Activated CD8-positive, alpha-beta T cell treated with anti-CD3 and anti-CD28 coated beads for 36 hours (primary cell): ENCODE measurements at regions not wholly inside any gene's neighbourhood (a gene's known extent, or its start where the extent isn't known, plus 50 kb on each side); places are given as distances from the start of the nearest gene placed in this dataset.

Source experiments
- ATAC-seq: fragments of 200-7000 bp; cut with Tn5 transposase; one replicate; pipeline ENCODE4 v1.10.0; 2021; ENCODE audit warnings: mild to moderate bottlenecking, moderate library complexity
- CTCF ChIA-PET: fragments of 350-600 bp; sonication (Branson Sonifier 250); formaldehyde crosslinking; loops from one replicate; lab custom pipeline; 2021; ENCODE audit warnings: antibody characterized with exemption; lab: Charles Lee
- POLR2A ChIA-PET: fragments of 350-600 bp; sonication (Branson Sonifier 250); formaldehyde crosslinking; loops from one replicate; lab custom pipeline; 2021; ENCODE audit warnings: antibody characterized with exemption; lab: Charles Lee
- DNase-seq: peaks from one replicate; pipeline ENCODE4 v3.0.0-alpha.2; 2020
- H3K27ac Mint-ChIP-seq: one replicate; pipeline ENCODE4 v1.8.0; 2021; ENCODE audit warnings: mild to moderate bottlenecking, mixed read lengths
- H3K27me3 Mint-ChIP-seq: one replicate; pipeline ENCODE4 v1.8.0; 2021; ENCODE audit warnings: mixed read lengths
- H3K36me3 Mint-ChIP-seq: one replicate; pipeline ENCODE4 v1.8.0; 2021; ENCODE audit warnings: low read depth, mixed read lengths
- H3K4me1 Mint-ChIP-seq: one replicate; pipeline ENCODE4 v1.8.0; 2021; ENCODE audit warnings: low read depth, mixed read lengths
- H3K4me3 Mint-ChIP-seq: one replicate; pipeline ENCODE4 v1.8.0; 2021; ENCODE audit warnings: mild to moderate bottlenecking, moderate library complexity, mixed read lengths
- H3K9me3 Mint-ChIP-seq: one replicate; pipeline ENCODE4 v1.8.0; 2021; ENCODE audit warnings: mixed read lengths
- intact Hi-C: fragments of 100-400 bp; cut with micrococcal nuclease; formaldehyde crosslinking; loops from one replicate; pipeline ENCODE4 v1.10.0; 2022
- TF ChIP-seq, protein P1 (sequence below): fragments of 200-600 bp; IDR thresholded peaks from one replicate; pipeline ENCODE4 v1.8.0; 2022; ENCODE audit warnings: antibody characterized with exemption, mild to moderate bottlenecking

DNA sequence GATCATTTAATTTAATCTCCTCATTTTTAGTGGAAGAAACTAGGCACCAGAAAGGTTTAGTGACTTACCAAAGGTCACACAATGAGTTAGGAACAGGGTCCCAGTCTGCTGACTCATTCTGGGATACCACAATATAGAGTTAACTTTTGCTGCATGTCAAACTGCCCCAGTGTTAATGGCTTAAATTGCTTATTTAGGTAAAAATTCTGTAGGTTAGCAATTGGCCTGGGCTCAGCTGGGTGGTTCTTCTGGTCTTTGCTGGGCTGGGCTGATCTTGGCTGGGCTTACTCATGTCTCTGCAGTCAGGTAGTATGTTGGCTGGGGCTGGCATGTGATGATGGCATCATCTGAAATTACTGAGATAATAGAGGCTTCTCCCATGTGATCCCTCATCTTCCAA lies 111.6 kb downstream of the EMX2 start:
- DNase-seq (peak; percentile 13), ATAC-seq (no peak)
- Mint-ChIP-seq H3K27ac (no peak overlapping the region), H3K9me3 (peaks cover 28% of the 10 kb centered on the region), H3K4me3 (no peak overlapping the region), H3K27me3 (peaks cover 22% of the 10 kb centered on the region), H3K4me1 (peaks cover 25% of the 10 kb centered on the region), H3K36me3 (peaks cover 5% of the 10 kb centered on the region)
- CTCF ChIA-PET: interaction anchor here (1.1 kb wide), 1 partner anchor 121 kb away, joined by 3 read pairs; no protein-coding TSS in a partner anchor
- intact Hi-C loops: no loop called here
- POLR2A ChIA-PET: no interaction called here
- TF ChIP-seq, protein P1, sequence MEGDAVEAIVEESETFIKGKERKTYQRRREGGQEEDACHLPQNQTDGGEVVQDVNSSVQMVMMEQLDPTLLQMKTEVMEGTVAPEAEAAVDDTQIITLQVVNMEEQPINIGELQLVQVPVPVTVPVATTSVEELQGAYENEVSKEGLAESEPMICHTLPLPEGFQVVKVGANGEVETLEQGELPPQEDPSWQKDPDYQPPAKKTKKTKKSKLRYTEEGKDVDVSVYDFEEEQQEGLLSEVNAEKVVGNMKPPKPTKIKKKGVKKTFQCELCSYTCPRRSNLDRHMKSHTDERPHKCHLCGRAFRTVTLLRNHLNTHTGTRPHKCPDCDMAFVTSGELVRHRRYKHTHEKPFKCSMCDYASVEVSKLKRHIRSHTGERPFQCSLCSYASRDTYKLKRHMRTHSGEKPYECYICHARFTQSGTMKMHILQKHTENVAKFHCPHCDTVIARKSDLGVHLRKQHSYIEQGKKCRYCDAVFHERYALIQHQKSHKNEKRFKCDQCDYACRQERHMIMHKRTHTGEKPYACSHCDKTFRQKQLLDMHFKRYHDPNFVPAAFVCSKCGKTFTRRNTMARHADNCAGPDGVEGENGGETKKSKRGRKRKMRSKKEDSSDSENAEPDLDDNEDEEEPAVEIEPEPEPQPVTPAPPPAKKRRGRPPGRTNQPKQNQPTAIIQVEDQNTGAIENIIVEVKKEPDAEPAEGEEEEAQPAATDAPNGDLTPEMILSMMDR: no peak

DNA sequence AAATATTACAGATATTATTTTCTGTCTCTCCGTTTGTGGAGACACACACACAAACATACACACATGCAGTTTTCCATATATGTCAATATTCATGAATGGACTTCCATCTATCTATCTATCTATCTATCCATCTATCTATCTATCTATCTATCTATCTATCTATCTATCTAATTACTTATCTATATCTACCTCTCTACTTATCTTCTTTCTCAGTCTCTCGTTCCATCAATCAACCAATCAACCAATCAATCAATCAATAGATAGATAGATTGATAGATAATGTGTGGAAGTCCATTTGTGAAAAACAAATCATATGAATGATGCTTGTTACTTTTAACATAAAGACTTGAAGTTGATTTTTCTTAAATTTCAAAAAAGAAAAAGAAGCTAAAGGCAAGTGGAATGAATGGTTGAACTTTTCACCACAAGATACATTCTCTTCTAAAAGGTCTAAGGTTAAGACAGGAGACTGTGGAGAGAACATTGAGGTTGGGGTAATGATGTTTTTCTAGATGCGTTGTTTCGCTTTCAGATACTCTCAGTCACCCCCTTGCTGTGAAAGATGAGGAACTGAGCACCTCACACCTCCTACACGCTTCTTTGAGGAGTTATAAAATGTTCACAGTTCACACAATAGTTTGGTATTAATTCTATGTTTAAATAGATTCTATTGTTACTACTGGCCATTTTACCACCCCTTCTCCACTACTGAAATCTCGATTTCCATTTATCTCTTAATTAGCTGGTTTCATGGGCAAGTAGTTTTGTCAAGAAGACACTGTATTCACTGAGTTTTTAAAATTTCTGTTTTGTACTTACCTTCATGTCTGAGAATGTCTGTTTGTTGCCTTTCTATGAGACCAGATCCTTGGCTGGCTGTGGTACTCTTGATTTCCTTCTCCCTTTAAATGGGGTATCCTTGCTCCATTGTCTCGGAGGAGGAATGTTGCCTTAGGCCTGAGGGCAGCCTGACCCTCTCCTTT lies 114.1 kb downstream of the EMX2 start:
- peak; percentile 31 for DNase-seq
- peaks cover 19% of the 10 kb centered on the region for H3K9me3 Mint-ChIP-seq
- no peak overlapping the region for H3K4me3 Mint-ChIP-seq
- H3K27me3 Mint-ChIP-seq: peaks cover 13% of the 10 kb centered on the region
- H3K4me1 Mint-ChIP-seq: peaks cover 25% of the 10 kb centered on the region
- H3K27ac Mint-ChIP-seq: peak overlapping the region; percentile 28
- ChIA-PET POLR2A (no interaction called here), CTCF (no interaction called here)
- TF ChIP-seq, protein P1: no peak
- peaks cover 5% of the 10 kb centered on the region for H3K36me3 Mint-ChIP-seq
- ATAC-seq: peak; percentile 70
- intact Hi-C loops: no loop called here

DNA sequence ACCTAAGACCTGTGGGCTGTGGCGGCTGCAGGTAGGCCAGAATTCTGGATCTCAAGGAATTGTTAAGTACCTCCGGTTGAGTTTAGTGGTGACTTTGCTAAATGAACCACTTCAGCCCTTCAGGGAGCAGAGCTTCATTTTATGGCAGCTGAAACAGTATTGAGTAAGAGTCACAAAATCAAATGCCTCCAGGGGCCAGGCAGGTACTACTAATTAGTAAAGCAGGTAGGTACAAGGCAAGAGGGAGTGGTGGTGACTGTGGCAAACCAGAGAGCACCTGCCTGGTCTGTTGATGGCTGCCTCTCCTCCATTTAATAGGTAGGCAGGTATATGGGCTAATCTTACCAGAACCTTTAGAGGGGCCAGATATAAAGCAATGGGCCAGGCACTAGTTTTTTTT lies 118.8 kb downstream of the EMX2 start:
- Mint-ChIP-seq H3K4me3 (no peak overlapping the region), H3K27me3 (peaks cover 14% of the 10 kb centered on the region), H3K36me3 (no peaks in the 10 kb centered on the region), H3K4me1 (peaks cover 10% of the 10 kb centered on the region), H3K9me3 (peaks cover 2% of the 10 kb centered on the region), H3K27ac (no peak overlapping the region)
- DNase-seq: no peak
- intact Hi-C loops: no loop called here
- POLR2A ChIA-PET: no interaction called here
- CTCF ChIA-PET: no interaction called here
- TF ChIP-seq, protein P1: no peak
- ATAC-seq: no peak

DNA sequence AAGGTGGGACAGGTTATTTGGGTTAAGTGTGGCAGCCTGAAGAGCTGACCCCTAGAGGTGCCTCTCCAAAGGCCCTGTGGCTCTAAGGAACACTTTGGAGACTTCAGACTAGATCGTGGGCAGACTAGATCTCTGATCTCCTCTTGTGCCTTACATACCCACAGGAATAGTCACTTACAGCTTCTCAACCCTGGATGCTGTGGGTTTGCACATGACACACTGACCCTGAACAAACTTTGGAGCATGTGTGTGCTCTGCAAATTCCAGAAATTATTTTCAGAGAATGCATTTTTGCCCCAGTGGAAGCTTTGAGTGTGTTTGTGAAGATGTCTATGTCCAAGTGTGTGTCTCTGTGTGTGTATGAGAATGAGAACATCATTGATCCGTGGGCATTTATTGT lies 119.6 kb downstream of the EMX2 start:
- intact Hi-C loops: no loop called here
- Mint-ChIP-seq H3K36me3 (no peaks in the 10 kb centered on the region), H3K9me3 (no peaks in the 10 kb centered on the region), H3K27ac (no peak overlapping the region), H3K4me3 (no peak overlapping the region), H3K4me1 (peaks cover 4% of the 10 kb centered on the region), H3K27me3 (peaks cover 13% of the 10 kb centered on the region)
- TF ChIP-seq, protein P1: no peak
- CTCF ChIA-PET: no interaction called here
- ATAC-seq (no peak), DNase-seq (no peak)
- POLR2A ChIA-PET: no interaction called here

- Mint-ChIP-seq H3K36me3 (no peaks in the 10 kb centered on the region), H3K4me3 (no peak overlapping the region), H3K9me3 (no peaks in the 10 kb centered on the region), H3K4me1 (no peaks in the 10 kb centered on the region), H3K27me3 (peaks cover 13% of the 10 kb centered on the region), H3K27ac (no peak overlapping the region)
- TF ChIP-seq, protein P1: no peak
- intact Hi-C loops: no loop called here
- POLR2A ChIA-PET: no interaction called here
- ATAC-seq (no peak), DNase-seq (no peak)
- CTCF ChIA-PET: no interaction called here
Measured at GRCh38 chr10:117662751-117663540, 120.4 kb downstream of the EMX2 start.
